ENCODE measurements at regions not wholly inside any gene's neighbourhood (a gene's known extent, or its start where the extent isn't known, plus 50 kb on each side); places are given as distances from the start of the nearest gene placed in this dataset.

DNA sequence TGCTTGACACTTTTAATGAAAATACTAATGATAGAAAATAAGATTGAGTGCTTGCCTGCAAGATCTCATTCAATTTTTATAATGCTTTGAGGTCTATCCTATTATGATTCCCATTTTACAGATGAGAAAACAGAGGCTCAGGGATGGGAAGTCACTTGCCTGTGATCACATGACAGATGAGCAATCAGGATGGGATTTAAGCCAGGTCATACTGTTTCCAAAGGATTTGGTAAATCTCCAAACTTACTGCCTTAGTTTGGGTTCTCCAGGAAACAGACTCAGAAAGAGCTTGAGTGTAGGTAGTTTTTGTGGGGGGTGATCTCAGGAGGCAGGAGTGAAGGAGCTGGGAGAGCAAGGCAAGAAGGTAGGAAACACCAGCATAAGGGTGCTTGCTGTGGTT is 456.3 kb downstream of the MAFB start:
- CTCF ChIA-PET, result no interaction called here
- Histone ChIP-seq H3K27me3 (ENCODE audit: control insufficient read depth in 1 of 2, insufficient read depth in 2 of 2, low read length in 2 of 2) (peaks cover 0 to 4% of the 10 kb centered on the region in 2 experiments), H3K27ac (ENCODE audit: low read depth in 1 of 2, low read length in 2 of 2) (no peak overlapping the region), H3K4me1 (ENCODE audit: insufficient read depth, low read length) (no peaks in the 10 kb centered on the region), H3K9me3 (ENCODE audit: control insufficient read depth in 1 of 2, insufficient read depth in 1 of 2, low read length in 2 of 2) (no peaks in the 10 kb centered on the region), H3K4me3 (ENCODE audit: low read length) (no peak overlapping the region), H3K36me3 (ENCODE audit: insufficient read depth, low read length) (no peaks in the 10 kb centered on the region)
- ATAC-seq (ENCODE audit: poor library complexity), result no peak
- DNase-seq, result no peak
- H3K4me3 Mint-ChIP-seq, result no peak overlapping the region
- H3K9me3 Mint-ChIP-seq, result no peaks in the 10 kb centered on the region
- H3K27me3 Mint-ChIP-seq, result peaks cover 9% of the 10 kb centered on the region
- intact Hi-C loops (cut with DNase I, micrococcal nuclease), result no loop called here
- H3K27ac Mint-ChIP-seq, result no peak overlapping the region
- TF ChIP-seq, protein P1, sequence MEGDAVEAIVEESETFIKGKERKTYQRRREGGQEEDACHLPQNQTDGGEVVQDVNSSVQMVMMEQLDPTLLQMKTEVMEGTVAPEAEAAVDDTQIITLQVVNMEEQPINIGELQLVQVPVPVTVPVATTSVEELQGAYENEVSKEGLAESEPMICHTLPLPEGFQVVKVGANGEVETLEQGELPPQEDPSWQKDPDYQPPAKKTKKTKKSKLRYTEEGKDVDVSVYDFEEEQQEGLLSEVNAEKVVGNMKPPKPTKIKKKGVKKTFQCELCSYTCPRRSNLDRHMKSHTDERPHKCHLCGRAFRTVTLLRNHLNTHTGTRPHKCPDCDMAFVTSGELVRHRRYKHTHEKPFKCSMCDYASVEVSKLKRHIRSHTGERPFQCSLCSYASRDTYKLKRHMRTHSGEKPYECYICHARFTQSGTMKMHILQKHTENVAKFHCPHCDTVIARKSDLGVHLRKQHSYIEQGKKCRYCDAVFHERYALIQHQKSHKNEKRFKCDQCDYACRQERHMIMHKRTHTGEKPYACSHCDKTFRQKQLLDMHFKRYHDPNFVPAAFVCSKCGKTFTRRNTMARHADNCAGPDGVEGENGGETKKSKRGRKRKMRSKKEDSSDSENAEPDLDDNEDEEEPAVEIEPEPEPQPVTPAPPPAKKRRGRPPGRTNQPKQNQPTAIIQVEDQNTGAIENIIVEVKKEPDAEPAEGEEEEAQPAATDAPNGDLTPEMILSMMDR (IDR thresholded peaks at IDR 0.05), result no peak
- POLR2A ChIA-PET, result no interaction called here
- H3K4me1 Mint-ChIP-seq (ENCODE audit: low read depth), result no peaks in the 10 kb centered on the region
- H3K36me3 Mint-ChIP-seq (ENCODE audit: low read depth), result no peaks in the 10 kb centered on the region

DNA sequence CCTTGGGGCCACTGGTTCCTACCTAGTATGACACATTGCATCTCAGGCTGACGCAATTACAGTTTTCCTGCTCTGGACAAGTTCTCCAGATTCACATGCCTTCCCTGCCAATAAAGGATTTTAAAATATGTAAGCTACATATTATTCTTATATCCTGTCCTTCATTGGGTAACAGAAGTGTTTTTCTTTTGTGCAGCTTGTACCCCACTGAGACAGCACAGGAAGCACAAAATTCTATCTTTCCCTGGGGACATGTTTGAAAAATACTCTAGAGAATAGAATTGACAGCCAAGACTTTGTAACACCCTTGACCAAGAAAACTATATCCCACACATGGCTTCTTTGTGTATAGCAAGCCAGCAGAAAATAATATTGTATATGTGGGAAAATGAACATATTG is 456.8 kb downstream of the MAFB start:
- CTCF ChIA-PET, result no interaction called here
- TF ChIP-seq, protein P1 (IDR thresholded peaks at IDR 0.05), result no peak
- no peak for DNase-seq
- H3K9me3 ChIP-seq (ENCODE audit: control insufficient read depth in 1 of 2, insufficient read depth in 1 of 2, low read length in 2 of 2), result no peaks in the 10 kb centered on the region
- POLR2A ChIA-PET, result no interaction called here
- no peak overlapping the region for H3K27ac ChIP-seq (ENCODE audit: low read depth in 1 of 2, low read length in 2 of 2)
- H3K27me3 ChIP-seq (ENCODE audit: control insufficient read depth in 1 of 2, insufficient read depth in 2 of 2, low read length in 2 of 2), result peaks cover 0 to 4% of the 10 kb centered on the region in 2 experiments
- no peaks in the 10 kb centered on the region for H3K36me3 Mint-ChIP-seq (ENCODE audit: low read depth)
- H3K4me3 ChIP-seq (ENCODE audit: low read length), result no peak overlapping the region
- H3K4me3 Mint-ChIP-seq, result no peak overlapping the region
- no peaks in the 10 kb centered on the region for H3K4me1 ChIP-seq (ENCODE audit: insufficient read depth, low read length)
- no peaks in the 10 kb centered on the region for H3K9me3 Mint-ChIP-seq
- no peaks in the 10 kb centered on the region for H3K36me3 ChIP-seq (ENCODE audit: insufficient read depth, low read length)
- H3K27ac Mint-ChIP-seq, result no peak overlapping the region
- peaks cover 9% of the 10 kb centered on the region for H3K27me3 Mint-ChIP-seq
- no peaks in the 10 kb centered on the region for H3K4me1 Mint-ChIP-seq (ENCODE audit: low read depth)
- ATAC-seq (ENCODE audit: poor library complexity), result no peak
- intact Hi-C loops (cut with DNase I, micrococcal nuclease), result no loop called here

DNA sequence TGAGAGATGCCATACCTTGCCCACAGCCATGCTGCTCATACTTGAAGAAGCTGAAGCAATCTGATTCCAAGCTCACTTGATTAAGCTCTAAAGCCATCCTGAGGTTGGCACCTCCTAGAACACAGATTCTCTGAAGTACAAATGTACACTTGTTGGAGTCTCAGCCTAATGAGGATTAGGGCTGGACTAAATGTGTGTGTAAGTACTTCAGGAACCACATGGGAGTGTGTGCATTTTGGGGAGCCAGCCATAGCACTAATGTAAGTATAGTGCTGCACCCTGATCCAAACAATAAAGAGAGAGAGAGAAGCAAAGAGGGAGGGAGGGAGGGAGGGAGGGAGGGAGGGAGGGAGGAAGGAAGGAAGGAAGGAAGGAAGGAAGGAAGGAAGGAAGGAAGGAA is 458.6 kb downstream of the MAFB start:
- Histone ChIP-seq H3K27me3 (ENCODE audit: control insufficient read depth in 1 of 2, insufficient read depth in 2 of 2, low read length in 2 of 2) (peaks cover 0 to 4% of the 10 kb centered on the region in 2 experiments), H3K4me3 (ENCODE audit: low read length) (no peak overlapping the region), H3K36me3 (ENCODE audit: insufficient read depth, low read length) (no peaks in the 10 kb centered on the region), H3K9me3 (ENCODE audit: control insufficient read depth in 1 of 2, insufficient read depth in 1 of 2, low read length in 2 of 2) (no peaks in the 10 kb centered on the region), H3K27ac (ENCODE audit: low read depth in 1 of 2, low read length in 2 of 2) (no peak overlapping the region), H3K4me1 (ENCODE audit: insufficient read depth, low read length) (no peaks in the 10 kb centered on the region)
- Mint-ChIP-seq H3K4me3 (no peak overlapping the region), H3K4me1 (ENCODE audit: low read depth) (no peaks in the 10 kb centered on the region), H3K36me3 (ENCODE audit: low read depth) (no peaks in the 10 kb centered on the region), H3K27me3 (peaks cover 13% of the 10 kb centered on the region), H3K9me3 (no peaks in the 10 kb centered on the region), H3K27ac (no peak overlapping the region)
- CTCF ChIA-PET, result no interaction called here
- intact Hi-C loops (cut with DNase I, micrococcal nuclease), result no loop called here
- DNase-seq (no peak), ATAC-seq (ENCODE audit: poor library complexity) (no peak)
- POLR2A ChIA-PET, result no interaction called here
- TF ChIP-seq, protein P1 (IDR thresholded peaks at IDR 0.05), result no peak
